AG04450 (cell line): ENCODE measurements at regions not wholly inside any gene's neighbourhood (a gene's known extent, or its start where the extent isn't known, plus 50 kb on each side); places are given as distances from the start of the nearest gene placed in this dataset.

ENCODE experiments used
- CTCF ChIA-PET: fragments of 300-600, 350-600 bp; formaldehyde crosslinking; extraction: SDS; loops from one replicate; lab custom pipeline; 2022; ENCODE audit warnings: antibody characterized with exemption, inconsistent platforms; lab: Charles Lee
- POLR2A ChIA-PET: fragments of 350-600 bp; formaldehyde crosslinking; extraction: SDS; loops from one replicate; lab custom pipeline; 2021; ENCODE audit warnings: antibody characterized with exemption, inconsistent platforms; lab: Yijun Ruan, JAX
- DNase-seq: peaks from one replicate; pipeline ENCODE4 v3.0.0-alpha.2; 2011; ENCODE audit warnings: low read depth, low spot score
- H3K27ac ChIP-seq: one replicate; pipeline ENCODE4 v1.5.1; 2012; ENCODE audit warnings: low read depth, low read length, control low read depth
- H3K27me3 ChIP-seq: one replicate; pipeline ENCODE4 v1.6.0; 2012; ENCODE audit warnings: low read length; ENCODE audit not compliant: control insufficient read depth, insufficient read depth
- H3K4me3 ChIP-seq: 2 replicates; pipeline ENCODE4 v1.5.1; 2011; ENCODE audit warnings: mild to moderate bottlenecking, low read depth, low read length, control low read depth
- H3K9me3 ChIP-seq: 2 replicates; pipeline ENCODE4 v1.5.1; 2012; ENCODE audit warnings: low read length; ENCODE audit not compliant: control insufficient read depth, insufficient read depth
- CTCF ChIP-seq: IDR thresholded peaks from 2 replicates; pipeline ENCODE4 v1.5.1; 2011; ENCODE audit warnings: low read depth, low read length, control low read depth, inconsistent platforms

GRCh38 chr16:52812678-52813556, 239.8 kb downstream of the CHD9NB start:
- POLR2A ChIA-PET, result no interaction called here

GRCh38 chr16:52805559-52806168, 247.0 kb downstream of the CHD9NB start:
- H3K27me3 ChIP-seq, result no peaks in the 10 kb centered on the region
- no peak overlapping the region for H3K27ac ChIP-seq
- H3K9me3 ChIP-seq, result peaks cover 8% of the 10 kb centered on the region
- TF ChIP-seq CTCF, result no peak
- ChIA-PET POLR2A (no interaction called here), CTCF (no interaction called here)
- DNase-seq, result no peak
- no peak overlapping the region for H3K4me3 ChIP-seq

More at GRCh38 chr16:52812678-52813556, 239.8 kb downstream of the CHD9NB start:
- no peak for DNase-seq
- H3K27ac ChIP-seq, result no peak overlapping the region
- H3K4me3 ChIP-seq, result no peak overlapping the region
- H3K27me3 ChIP-seq, result no peaks in the 10 kb centered on the region
- peaks cover 6% of the 10 kb centered on the region; the same call in 1 of the 2 replicates for H3K9me3 ChIP-seq
- CTCF ChIA-PET, result no interaction called here
- TF ChIP-seq CTCF, result no peak

- H3K9me3 ChIP-seq, result peaks cover 3% of the 10 kb centered on the region
- CTCF ChIA-PET, result no interaction called here
- no peak for TF ChIP-seq CTCF
- H3K4me3 ChIP-seq, result no peak overlapping the region
- H3K27me3 ChIP-seq, result no peaks in the 10 kb centered on the region
- POLR2A ChIA-PET, result no interaction called here
- no peak for DNase-seq
- no peak overlapping the region for H3K27ac ChIP-seq
Measured at GRCh38 chr16:52800432-52800831, 252.3 kb downstream of the CHD9NB start.

GRCh38 chr16:52799149-52799548, 252.2 kb upstream of the TOX3 start:
- Histone ChIP-seq H3K27me3 (no peaks in the 10 kb centered on the region), H3K4me3 (no peak overlapping the region), H3K27ac (no peak overlapping the region), H3K9me3 (peaks cover 10% of the 10 kb centered on the region)
- no peak for TF ChIP-seq CTCF
- CTCF ChIA-PET, result no interaction called here
- POLR2A ChIA-PET, result no interaction called here
- DNase-seq, result no peak

- no peak for DNase-seq
- H3K27me3 ChIP-seq, result no peaks in the 10 kb centered on the region
- H3K9me3 ChIP-seq, result peaks cover 6% of the 10 kb centered on the region
- H3K27ac ChIP-seq, result no peak overlapping the region
- TF ChIP-seq CTCF, result no peak
- no peak overlapping the region for H3K4me3 ChIP-seq
- ChIA-PET CTCF (no interaction called here), POLR2A (no interaction called here)
Measured at GRCh38 chr16:52787709-52788108, 240.8 kb upstream of the TOX3 start.
